Pancreas (tissue), 10 donors: ENCODE measurements at regions not wholly inside any gene's neighbourhood (a gene's known extent, or its start where the extent isn't known, plus 50 kb on each side); places are given as distances from the start of the nearest gene placed in this dataset.

ENCODE experiments used
- ATAC-seq, 4 donors: fragments of 200-7000 bp; cut with Tn5 transposase; one replicate each; pipeline versions ENCODE4 v1.8.0 to v1.9.1; 2020; ENCODE audit warnings: mild to moderate bottlenecking in 4 of 4, moderate library complexity in 4 of 4
- DNase-seq, 6 donors: peaks; one replicate each; pipeline ENCODE4 v3.0.0-alpha.2; 2020
- FAIRE-seq: peaks from 2 replicates; lab custom pipeline; 2012; peaks lifted over from hg19 to GRCh38; lab: Jason Lieb, UNC
- H3K27ac ChIP-seq, 4 donors: fragments of 200-600 bp; sonication (generic); 1 replicate in 3 of 4; 2 replicates in 1 of 4; pipeline versions ENCODE4 v1.5.0 to v1.8.0; 2020
- H3K27me3 ChIP-seq, 4 donors: fragments of 200-600 bp; one replicate each; pipeline ENCODE4 v1.8.0; 2021
- H3K36me3 ChIP-seq, 3 donors: fragments of 200-600 bp; sonication (generic) in 1 of 3; one replicate each; pipeline versions ENCODE4 v1.5.0 to v1.8.0; 2020 to 2021
- H3K4me1 ChIP-seq, 3 donors: fragments of 200-600 bp; one replicate each; pipeline ENCODE4 v1.8.0; 2021
- H3K4me3 ChIP-seq, 4 donors: fragments of 200-600 bp; sonication (generic) in 2 of 4; one replicate each; pipeline versions ENCODE4 v1.5.0 to v1.8.0; 2020 to 2021
- H3K9me3 ChIP-seq, 4 donors: fragments of 200-600 bp; one replicate each; pipeline ENCODE4 v1.8.0; 2021
- WGBS, 2 donors: extraction: QIAGEN DNeasy Blood & Tissue Kit; methylation state at CpG; one replicate each; pipeline ENCODE4 v1.1.7; 2013; 5-methylcytosine and 5-hydroxymethylcytosine counted together
- intact Hi-C, 3 donors: fragments of 100-400 bp; cut with DNase I; formaldehyde crosslinking; loops; one replicate each; pipeline versions ENCODE4 v1.11.1 to v1.14.2; 2022
- TF ChIP-seq, protein P1 (sequence below), 4 donors: fragments of 200-600 bp; sonication (generic) in 3 of 4; IDR thresholded peaks; one replicate each; pipeline versions ENCODE4 v1.5.0 to v1.8.0; 2021; ENCODE audit warnings: antibody characterized with exemption in 4 of 4
- donor health status: healthy with polysubstance abuse.
- donor health status: DM: no; HTN: no; CAD: no; lungs with moderate emphysema.
- donor health status: DM: no; HTN: no; CAD: no.
- donor health status: control.
- donor health status: control.
- donor health status: Bipolar disorder and iron deficiency.
- donor health status: DM: yes; HTN: yes; CAD: no.
- donor health status: DM: no; HTN: no; CAD: no.
- donor health status: DM: no; HTN: no; CAD: no.
- donor health status: DM: yes; HTN: yes; CAD: no.

DNA sequence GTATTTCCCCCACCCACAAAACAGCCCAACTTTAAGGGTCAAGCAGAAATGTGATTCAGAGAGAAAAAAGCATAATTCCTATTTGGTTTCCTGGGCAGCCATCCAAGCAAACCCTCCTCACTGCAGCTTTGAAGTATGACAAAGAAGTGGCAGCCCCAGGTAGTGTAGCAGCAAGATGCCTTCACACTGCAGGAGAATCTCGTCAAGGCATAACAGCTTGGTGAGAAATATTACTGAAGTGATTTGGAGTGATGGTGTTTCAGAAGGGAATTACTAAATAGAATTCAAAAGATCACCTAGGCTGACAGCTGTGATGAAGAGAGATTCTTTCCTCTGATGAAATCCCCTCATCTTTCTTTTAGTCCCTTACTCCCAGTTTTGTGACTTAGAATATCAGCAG, 173.9 kb downstream of the PYDC2 start:
- TF ChIP-seq, protein P1, sequence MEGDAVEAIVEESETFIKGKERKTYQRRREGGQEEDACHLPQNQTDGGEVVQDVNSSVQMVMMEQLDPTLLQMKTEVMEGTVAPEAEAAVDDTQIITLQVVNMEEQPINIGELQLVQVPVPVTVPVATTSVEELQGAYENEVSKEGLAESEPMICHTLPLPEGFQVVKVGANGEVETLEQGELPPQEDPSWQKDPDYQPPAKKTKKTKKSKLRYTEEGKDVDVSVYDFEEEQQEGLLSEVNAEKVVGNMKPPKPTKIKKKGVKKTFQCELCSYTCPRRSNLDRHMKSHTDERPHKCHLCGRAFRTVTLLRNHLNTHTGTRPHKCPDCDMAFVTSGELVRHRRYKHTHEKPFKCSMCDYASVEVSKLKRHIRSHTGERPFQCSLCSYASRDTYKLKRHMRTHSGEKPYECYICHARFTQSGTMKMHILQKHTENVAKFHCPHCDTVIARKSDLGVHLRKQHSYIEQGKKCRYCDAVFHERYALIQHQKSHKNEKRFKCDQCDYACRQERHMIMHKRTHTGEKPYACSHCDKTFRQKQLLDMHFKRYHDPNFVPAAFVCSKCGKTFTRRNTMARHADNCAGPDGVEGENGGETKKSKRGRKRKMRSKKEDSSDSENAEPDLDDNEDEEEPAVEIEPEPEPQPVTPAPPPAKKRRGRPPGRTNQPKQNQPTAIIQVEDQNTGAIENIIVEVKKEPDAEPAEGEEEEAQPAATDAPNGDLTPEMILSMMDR (IDR thresholded peaks at IDR 0.05): no peak
- DNase-seq (no peak), FAIRE-seq (no peak), ATAC-seq (no peak)
- intact Hi-C loops: no loop called here
- Histone ChIP-seq H3K27ac (no peak overlapping the region), H3K36me3 (no peaks in the 10 kb centered on the region), H3K4me1 (no peaks in the 10 kb centered on the region), H3K27me3 (no peaks in the 10 kb centered on the region), H3K4me3 (no peak overlapping the region), H3K9me3 (no peaks in the 10 kb centered on the region)
- 26 to 50% methylated on average over 1 of the region's 1 CpG for WGBS, 2 donors

DNA sequence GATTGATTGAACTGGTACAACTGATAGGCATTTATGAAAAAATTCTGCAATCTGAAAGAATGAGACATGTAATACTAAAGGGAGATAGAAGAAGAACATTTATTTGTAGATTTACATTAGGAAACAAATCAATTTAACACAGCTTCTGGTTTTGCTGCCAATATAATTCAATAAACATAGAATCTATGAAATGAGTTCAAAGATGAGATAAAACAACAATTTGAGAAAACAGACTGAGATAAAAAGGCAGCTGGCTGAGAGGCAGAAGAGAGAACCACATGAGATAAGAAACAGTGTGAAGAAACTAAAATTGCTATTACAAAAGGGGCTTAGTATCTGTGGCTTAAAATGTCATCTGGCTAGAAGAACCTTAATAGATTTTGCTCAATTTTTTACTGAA, 176.6 kb downstream of the PYDC2 start:
- DNase-seq (no peak), ATAC-seq (no peak), FAIRE-seq (no peak)
- H3K9me3 ChIP-seq: no peaks in the 10 kb centered on the region
- TF ChIP-seq, protein P1 (IDR thresholded peaks at IDR 0.05): no peak
- no peaks in the 10 kb centered on the region for H3K27me3 ChIP-seq
- H3K27ac ChIP-seq: no peak overlapping the region
- intact Hi-C loops: no loop called here
- H3K4me1 ChIP-seq: no peaks in the 10 kb centered on the region
- no peaks in the 10 kb centered on the region for H3K36me3 ChIP-seq
- no peak overlapping the region for H3K4me3 ChIP-seq

DNA sequence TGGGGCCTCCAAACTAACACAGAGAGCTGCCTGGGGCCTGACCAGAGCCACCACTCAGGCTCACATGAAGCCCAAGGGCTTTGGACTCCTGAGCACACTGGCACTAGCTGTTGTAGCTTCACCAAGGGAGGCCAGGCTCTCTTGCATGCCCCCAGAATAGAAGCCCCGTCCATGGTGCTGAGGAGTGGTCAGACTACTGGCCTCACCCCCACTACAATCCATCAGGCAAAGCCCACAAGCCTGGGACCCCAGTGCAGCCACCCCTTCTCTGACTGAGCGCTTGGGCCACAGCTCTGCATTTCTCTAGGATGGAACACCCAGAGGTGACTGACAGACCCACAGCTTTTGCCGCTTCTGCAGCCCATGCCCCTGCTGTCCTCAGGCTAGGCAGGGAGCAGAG, 180.8 kb downstream of the PYDC2 start:
- intact Hi-C loops: no loop called here
- 68 to 81% methylated on average over 3 of the region's 3 CpGs for WGBS, 2 donors
- no peaks in the 10 kb centered on the region for H3K36me3 ChIP-seq
- no peak for FAIRE-seq
- no peak for ATAC-seq
- no peak overlapping the region for H3K27ac ChIP-seq
- H3K27me3 ChIP-seq: no peaks in the 10 kb centered on the region
- TF ChIP-seq, protein P1 (IDR thresholded peaks at IDR 0.05): no peak
- no peaks in the 10 kb centered on the region for H3K4me1 ChIP-seq
- DNase-seq: no peak
- H3K4me3 ChIP-seq: no peak overlapping the region
- H3K9me3 ChIP-seq: no peaks in the 10 kb centered on the region

DNA sequence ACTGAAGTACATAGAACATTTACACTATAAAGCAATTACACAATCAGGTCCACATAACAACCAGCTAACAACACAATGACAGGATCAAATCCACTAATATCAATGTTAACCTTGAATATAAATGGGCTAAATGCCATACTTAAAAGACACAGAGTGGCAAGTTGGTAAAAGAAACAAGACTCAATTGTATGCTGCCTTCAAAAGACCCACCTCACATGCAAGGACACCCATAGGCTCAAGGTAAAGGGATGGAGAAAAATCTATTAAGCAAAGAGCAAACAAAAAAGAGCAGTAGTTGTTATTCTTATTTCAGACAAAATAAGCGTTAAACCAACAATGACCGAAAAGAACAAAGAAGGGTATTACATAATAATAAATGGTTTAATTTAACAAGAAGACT, 183.3 kb downstream of the PYDC2 start:
- Histone ChIP-seq H3K9me3 (no peaks in the 10 kb centered on the region), H3K4me3 (no peak overlapping the region), H3K27ac (no peak overlapping the region), H3K4me1 (no peaks in the 10 kb centered on the region), H3K27me3 (no peaks in the 10 kb centered on the region), H3K36me3 (no peaks in the 10 kb centered on the region)
- ATAC-seq (no peak), FAIRE-seq (no peak), DNase-seq (no peak)
- 94 to 98% methylated on average over 2 of the region's 2 CpGs for WGBS, 2 donors
- intact Hi-C loops: no loop called here
- TF ChIP-seq, protein P1 (IDR thresholded peaks at IDR 0.05): no peak

DNA sequence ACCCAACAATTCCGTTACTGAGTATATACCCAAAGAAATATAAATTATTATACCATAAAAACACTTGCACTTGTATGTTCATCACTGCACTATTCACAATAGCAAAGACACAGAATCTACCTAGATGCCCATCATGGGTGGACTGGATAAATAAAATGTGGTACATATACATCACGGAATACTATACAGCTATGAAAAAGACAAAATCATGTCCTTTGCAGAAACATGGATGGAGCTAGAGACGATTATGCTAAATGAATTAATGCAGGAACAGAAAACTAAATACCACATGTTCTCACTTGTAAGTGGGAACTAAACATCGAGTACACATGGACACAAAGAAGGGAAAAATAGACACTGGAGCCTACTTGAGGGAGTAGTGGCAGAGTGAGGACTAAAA, 185.3 kb downstream of the PYDC2 start:
- Histone ChIP-seq H3K36me3 (no peaks in the 10 kb centered on the region), H3K4me3 (no peak overlapping the region), H3K9me3 (no peaks in the 10 kb centered on the region), H3K27ac (no peak overlapping the region), H3K4me1 (no peaks in the 10 kb centered on the region), H3K27me3 (no peaks in the 10 kb centered on the region)
- TF ChIP-seq, protein P1 (IDR thresholded peaks at IDR 0.05): no peak
- no peak for ATAC-seq
- intact Hi-C loops: no loop called here
- WGBS, 2 donors: 76 to 85% methylated on average over 4 of the region's 4 CpGs
- no peak for FAIRE-seq
- no peak for DNase-seq
